ENCODE measurements at regions not wholly inside any gene's neighbourhood (a gene's known extent, or its start where the extent isn't known, plus 50 kb on each side); places are given as distances from the start of the nearest gene placed in this dataset.
"Not testable (repeated sequence)": the region's sequence is repeated elsewhere in the genome, so short reads cannot be mapped to it uniquely, and the experiment has no call there.

GRCh38 chr10:53370347-53370746, 597.8 kb upstream of the MBL2 start:
- TF ChIP-seq CTCF (IDR thresholded peaks at IDR 0.05) (no peak), EP300 (IDR thresholded peaks at IDR 0.05) (no peak), POLR2AphosphoS5 (IDR thresholded peaks at IDR 0.05) (no peak), POLR2A (IDR thresholded peaks at IDR 0.05) (no peak)
- Histone ChIP-seq H3K36me3 (no peaks in the 10 kb centered on the region), H3K27ac (no peak overlapping the region), H3K4me3 (no peak overlapping the region), H3K27me3 (no peaks in the 10 kb centered on the region), H3K9me3 (no peaks in the 10 kb centered on the region), H3K4me1 (no peaks in the 10 kb centered on the region)
- ATAC-seq (ENCODE audit: low FRiP score in 2 of 2), result no peak
- WGBS, 2 donors, result 81 to 83% methylated on average over 1 to 4 of the region's 4 CpGs
- DNase-seq, result no peak

GRCh38 chr10:53361936-53362335, 589.4 kb upstream of the MBL2 start:
- no peak for TF ChIP-seq POLR2AphosphoS5 (IDR thresholded peaks at IDR 0.05)
- no peak for TF ChIP-seq POLR2A (IDR thresholded peaks at IDR 0.05)
- no peak for TF ChIP-seq EP300 (IDR thresholded peaks at IDR 0.05)
- TF ChIP-seq CTCF (IDR thresholded peaks at IDR 0.05), result no peak
- no peak overlapping the region for H3K27ac ChIP-seq
- ATAC-seq (ENCODE audit: low FRiP score in 2 of 2) (no peak), DNase-seq (no peak)
- H3K27me3 ChIP-seq, result no peaks in the 10 kb centered on the region
- H3K36me3 ChIP-seq, result no peaks in the 10 kb centered on the region
- H3K9me3 ChIP-seq, result no peaks in the 10 kb centered on the region
- 55 to 59% methylated on average over 2 of the region's 2 CpGs for WGBS, 2 donors
- H3K4me1 ChIP-seq, result no peaks in the 10 kb centered on the region
- no peak overlapping the region for H3K4me3 ChIP-seq

GRCh38 chr10:53361281-53361680, 588.7 kb upstream of the MBL2 start:
- H3K4me1 ChIP-seq, result no peaks in the 10 kb centered on the region
- no peaks in the 10 kb centered on the region for H3K9me3 ChIP-seq
- DNase-seq, result no peak
- TF ChIP-seq EP300 (IDR thresholded peaks at IDR 0.05) (no peak), CTCF (IDR thresholded peaks at IDR 0.05) (no peak), POLR2AphosphoS5 (IDR thresholded peaks at IDR 0.05) (no peak), POLR2A (IDR thresholded peaks at IDR 0.05) (no peak)
- WGBS, 2 donors, result 89 to 100% methylated on average over 1 of the region's 1 CpG
- no peaks in the 10 kb centered on the region for H3K36me3 ChIP-seq
- no peak overlapping the region for H3K4me3 ChIP-seq
- ATAC-seq (ENCODE audit: low FRiP score in 2 of 2), result no peak
- H3K27me3 ChIP-seq, result no peaks in the 10 kb centered on the region
- H3K27ac ChIP-seq, result no peak overlapping the region

- not testable (repeated sequence) for ATAC-seq (ENCODE audit: low FRiP score in 2 of 2); H3K27me3 ChIP-seq; H3K27ac ChIP-seq; H3K4me3 ChIP-seq; H3K9me3 ChIP-seq; H3K4me1 ChIP-seq; DNase-seq; H3K36me3 ChIP-seq
- 74 to 77% methylated on average over 4 of the region's 4 CpGs for WGBS, 2 donors
These were observed 586.4 kb upstream of the MBL2 start for GRCh38 chr10:53358978-53359377.

- Histone ChIP-seq H3K9me3 (no peaks in the 10 kb centered on the region), H3K4me1 (no peaks in the 10 kb centered on the region), H3K27ac (no peak overlapping the region), H3K4me3 (no peak overlapping the region), H3K36me3 (no peaks in the 10 kb centered on the region), H3K27me3 (no peaks in the 10 kb centered on the region)
- DNase-seq (no peak), ATAC-seq (ENCODE audit: low FRiP score in 2 of 2) (no peak)
- 87 to 91% methylated on average over 4 of the region's 4 CpGs for WGBS, 2 donors
- TF ChIP-seq EP300 (IDR thresholded peaks at IDR 0.05) (no peak), POLR2A (IDR thresholded peaks at IDR 0.05) (no peak), CTCF (IDR thresholded peaks at IDR 0.05) (no peak), POLR2AphosphoS5 (IDR thresholded peaks at IDR 0.05) (no peak)
These were observed 586.0 kb upstream of the MBL2 start for GRCh38 chr10:53358536-53358935.
